Mesodermal cell (in vitro differentiated cells): ENCODE measurements at regions not wholly inside any gene's neighbourhood (a gene's known extent, or its start where the extent isn't known, plus 50 kb on each side); places are given as distances from the start of the nearest gene placed in this dataset.

Source experiments
- H3K27ac ChIP-seq: 2 replicates; pipeline ENCODE4 v1.7.0; 2013; ENCODE audit warnings: mild to moderate bottlenecking, low read depth, low read length, moderate library complexity; ENCODE audit not compliant: severe bottlenecking
- H3K36me3 ChIP-seq: 2 replicates; pipeline ENCODE4 v1.7.1; 2013; ENCODE audit warnings: mild to moderate bottlenecking, low read length, moderate library complexity; ENCODE audit not compliant: control insufficient read depth, insufficient read depth
- H3K4me1 ChIP-seq: one replicate; pipeline ENCODE4 v1.7.1; 2013; ENCODE audit warnings: mild to moderate bottlenecking, low read length; ENCODE audit not compliant: insufficient read depth, control insufficient read depth, poor library complexity, severe bottlenecking
- H3K4me3 ChIP-seq: 2 replicates; pipeline ENCODE4 v1.7.0; 2013; ENCODE audit warnings: low read length, control low read depth, mild to moderate bottlenecking; ENCODE audit not compliant: insufficient read depth, poor library complexity, severe bottlenecking; ENCODE audit errors: extremely low read depth
- H3K9me3 ChIP-seq: 2 replicates; pipeline ENCODE4 v1.7.1; 2013; ENCODE audit warnings: mild to moderate bottlenecking, low read length, moderate library complexity; ENCODE audit not compliant: control insufficient read depth
- WGBS, 2 experiments: methylation state at CpG; one replicate each; pipeline ENCODE4 v1.1.5; 2013; ENCODE audit warnings: missing lambda C conversion rate in 2 of 2; ENCODE audit not compliant: insufficient coverage in 2 of 2; 5-methylcytosine and 5-hydroxymethylcytosine counted together

GRCh38 chr14:98802044-98802443, 470.0 kb downstream of the BCL11B start:
- Histone ChIP-seq H3K4me1 (no peaks in the 10 kb centered on the region), H3K9me3 (no peaks in the 10 kb centered on the region), H3K27ac (no peak overlapping the region), H3K4me3 (no peak overlapping the region), H3K36me3 (no peaks in the 10 kb centered on the region)
- WGBS, 2 experiments = 70 to 81% methylated on average over 7 to 9 of the region's 9 CpGs

GRCh38 chr14:98803196-98803595, 468.8 kb downstream of the BCL11B start:
- no peak overlapping the region for H3K4me3 ChIP-seq

GRCh38 chr14:98808494-98809407, 463.2 kb downstream of the BCL11B start:
- no peak overlapping the region for H3K4me3 ChIP-seq
- no peak overlapping the region for H3K27ac ChIP-seq
- H3K9me3 ChIP-seq = no peaks in the 10 kb centered on the region
- no peaks in the 10 kb centered on the region for H3K4me1 ChIP-seq
- 86 to 89% methylated on average over 9 to 11 of the region's 12 CpGs for WGBS, 2 experiments
- no peaks in the 10 kb centered on the region for H3K36me3 ChIP-seq

More at GRCh38 chr14:98803196-98803595, 468.8 kb downstream of the BCL11B start:
- Histone ChIP-seq H3K27ac (no peak overlapping the region), H3K9me3 (no peaks in the 10 kb centered on the region), H3K4me1 (no peaks in the 10 kb centered on the region), H3K36me3 (no peaks in the 10 kb centered on the region)
- WGBS, 2 experiments = 74 to 100% methylated on average over 2 of the region's 5 CpGs

GRCh38 chr14:98816195-98816594, 455.8 kb downstream of the BCL11B start:
- 95 to 99% methylated on average over 8 of the region's 8 CpGs for WGBS, 2 experiments
- H3K27ac ChIP-seq = no peak overlapping the region
- H3K9me3 ChIP-seq = no peaks in the 10 kb centered on the region
- no peak overlapping the region for H3K4me3 ChIP-seq
- no peaks in the 10 kb centered on the region for H3K4me1 ChIP-seq
- H3K36me3 ChIP-seq = no peaks in the 10 kb centered on the region

GRCh38 chr14:98816720-98817119, 455.3 kb downstream of the BCL11B start:
- Histone ChIP-seq H3K36me3 (no peaks in the 10 kb centered on the region), H3K9me3 (no peaks in the 10 kb centered on the region), H3K27ac (no peak overlapping the region), H3K4me3 (no peak overlapping the region), H3K4me1 (no peaks in the 10 kb centered on the region)
- 90 to 98% methylated on average over 5 to 7 of the region's 7 CpGs for WGBS, 2 experiments

GRCh38 chr14:98819132-98819866, 452.7 kb downstream of the BCL11B start:
- no peak overlapping the region for H3K4me3 ChIP-seq
- WGBS, 2 experiments = 49 to 53% methylated on average over 5 to 7 of the region's 9 CpGs
- H3K36me3 ChIP-seq = no peaks in the 10 kb centered on the region
- no peaks in the 10 kb centered on the region for H3K9me3 ChIP-seq
- no peak overlapping the region for H3K27ac ChIP-seq
- no peaks in the 10 kb centered on the region for H3K4me1 ChIP-seq

GRCh38 chr14:98819867-98820206, 452.2 kb downstream of the BCL11B start:
- H3K9me3 ChIP-seq = no peaks in the 10 kb centered on the region
- 48 to 72% methylated on average over 2 of the region's 2 CpGs for WGBS, 2 experiments
- no peak overlapping the region for H3K4me3 ChIP-seq
- H3K4me1 ChIP-seq = no peaks in the 10 kb centered on the region
- no peaks in the 10 kb centered on the region for H3K36me3 ChIP-seq
- H3K27ac ChIP-seq = no peak overlapping the region

GRCh38 chr14:98822917-98823316, 449.1 kb downstream of the BCL11B start:
- no peaks in the 10 kb centered on the region for H3K36me3 ChIP-seq
- no peaks in the 10 kb centered on the region for H3K9me3 ChIP-seq
- H3K27ac ChIP-seq = no peak overlapping the region
- H3K4me3 ChIP-seq = no peak overlapping the region
- no peaks in the 10 kb centered on the region for H3K4me1 ChIP-seq
- WGBS, 2 experiments = 60 to 77% methylated on average over 1 of the region's 3 CpGs

GRCh38 chr14:98826618-98827017, 445.4 kb downstream of the BCL11B start:
- 80 to 88% methylated on average over 1 of the region's 1 CpG for WGBS, 2 experiments
- Histone ChIP-seq H3K9me3 (no peaks in the 10 kb centered on the region), H3K4me3 (no peak overlapping the region), H3K27ac (no peak overlapping the region), H3K4me1 (no peaks in the 10 kb centered on the region), H3K36me3 (no peaks in the 10 kb centered on the region)

- 83 to 90% methylated on average over 1 to 2 of the region's 2 CpGs for WGBS, 2 experiments
- H3K9me3 ChIP-seq = no peaks in the 10 kb centered on the region
- no peaks in the 10 kb centered on the region for H3K36me3 ChIP-seq
Measured at GRCh38 chr14:98834119-98834518, 437.9 kb downstream of the BCL11B start.

More at GRCh38 chr14:98834119-98834518, 437.9 kb downstream of the BCL11B start:
- Histone ChIP-seq H3K27ac (no peak overlapping the region), H3K4me3 (no peak overlapping the region), H3K4me1 (no peaks in the 10 kb centered on the region)
